Ishikawa (cell line): ENCODE measurements at regions not wholly inside any gene's neighbourhood (a gene's known extent, or its start where the extent isn't known, plus 50 kb on each side); places are given as distances from the start of the nearest gene placed in this dataset.

Experiments
- CEBPB ChIP-seq: IDR thresholded peaks from 2 replicates; pipeline ENCODE4 v1.6.1; 2012
- CREB1 ChIP-seq: IDR thresholded peaks from 2 replicates; pipeline ENCODE4 v1.6.1; 2012; ENCODE audit warnings: low read depth
- EGR1 ChIP-seq: IDR thresholded peaks from 2 replicates; pipeline ENCODE4 v1.6.1; 2012
- EP300 ChIP-seq: IDR thresholded peaks from 2 replicates; pipeline ENCODE4 v1.6.1; 2012; ENCODE audit warnings: borderline replicate concordance
- MAX ChIP-seq: IDR thresholded peaks from 2 replicates; pipeline ENCODE4 v1.6.1; 2012
- NFIC ChIP-seq: IDR thresholded peaks from 2 replicates; pipeline ENCODE4 v1.6.1; 2012
- RAD21 ChIP-seq: IDR thresholded peaks from 2 replicates; pipeline ENCODE4 v1.6.1; 2012; ENCODE audit warnings: low read depth
- REST ChIP-seq: IDR thresholded peaks from 2 replicates; pipeline ENCODE4 v1.6.1; 2012; ENCODE audit warnings: low read depth, mild to moderate bottlenecking
- TAF1 ChIP-seq: IDR thresholded peaks from 2 replicates; pipeline ENCODE4 v1.6.1; 2012; ENCODE audit warnings: low read depth, mild to moderate bottlenecking
- TEAD4 ChIP-seq: IDR thresholded peaks from 2 replicates; pipeline ENCODE4 v1.6.1; 2012
- USF1 ChIP-seq: IDR thresholded peaks from 2 replicates; pipeline ENCODE4 v1.6.1; 2012
- YY1 ChIP-seq: IDR thresholded peaks from 2 replicates; pipeline ENCODE4 v1.6.1; 2012; ENCODE audit warnings: low read depth

GRCh38 chr11:47912843-47913437, 64.8 kb upstream of the NUP160 start:
- TF ChIP-seq REST (no peak), MAX (no peak), TEAD4 (no peak), EP300 (no peak), CEBPB (no peak), CREB1 (no peak), RAD21 (no peak), YY1 (no peak), NFIC (no peak), TAF1 (no peak), USF1 (no peak), EGR1 (no peak)
